ENCODE measurements at regions not wholly inside any gene's neighbourhood (a gene's known extent, or its start where the extent isn't known, plus 50 kb on each side); places are given as distances from the start of the nearest gene placed in this dataset.
"Not testable (repeated sequence)": the region's sequence is repeated elsewhere in the genome, so short reads cannot be mapped to it uniquely, and the experiment has no call there.

GRCh38 chr5:107010060-107010459, 660.7 kb downstream of the EFNA5 start:
- H3K27me3 ChIP-seq (ENCODE audit: control insufficient read depth, insufficient read depth, low read length) = no peaks in the 10 kb centered on the region
- intact Hi-C loops (cut with DNase I) = no loop called here
- FAIRE-seq = no peak

GRCh38 chr5:107005653-107006052, 665.1 kb downstream of the EFNA5 start:
- Histone ChIP-seq H3K27me3 (ENCODE audit: control insufficient read depth, insufficient read depth, low read length) (no peaks in the 10 kb centered on the region), H3K4me1 (ENCODE audit: control insufficient read depth in 2 of 3, insufficient read depth in 2 of 3, low read depth in 1 of 3, low read length in 3 of 3) (no peaks in the 10 kb centered on the region), H3K9me3 (ENCODE audit: control insufficient read depth in 2 of 3, insufficient read depth in 1 of 3, low read length in 3 of 3) (no peaks in the 10 kb centered on the region), H3K27ac (ENCODE audit: low read depth in 2 of 2, low read length in 2 of 2) (no peak overlapping the region), H3K4me3 (ENCODE audit: low read length in 3 of 3) (no peak overlapping the region), H3K36me3 (ENCODE audit: control insufficient read depth in 2 of 3, insufficient read depth in 3 of 3, low read length in 3 of 3) (no peaks in the 10 kb centered on the region), H3K9ac (ENCODE audit: low read length in 3 of 3) (no peak overlapping the region)
- TF ChIP-seq, protein P1, sequence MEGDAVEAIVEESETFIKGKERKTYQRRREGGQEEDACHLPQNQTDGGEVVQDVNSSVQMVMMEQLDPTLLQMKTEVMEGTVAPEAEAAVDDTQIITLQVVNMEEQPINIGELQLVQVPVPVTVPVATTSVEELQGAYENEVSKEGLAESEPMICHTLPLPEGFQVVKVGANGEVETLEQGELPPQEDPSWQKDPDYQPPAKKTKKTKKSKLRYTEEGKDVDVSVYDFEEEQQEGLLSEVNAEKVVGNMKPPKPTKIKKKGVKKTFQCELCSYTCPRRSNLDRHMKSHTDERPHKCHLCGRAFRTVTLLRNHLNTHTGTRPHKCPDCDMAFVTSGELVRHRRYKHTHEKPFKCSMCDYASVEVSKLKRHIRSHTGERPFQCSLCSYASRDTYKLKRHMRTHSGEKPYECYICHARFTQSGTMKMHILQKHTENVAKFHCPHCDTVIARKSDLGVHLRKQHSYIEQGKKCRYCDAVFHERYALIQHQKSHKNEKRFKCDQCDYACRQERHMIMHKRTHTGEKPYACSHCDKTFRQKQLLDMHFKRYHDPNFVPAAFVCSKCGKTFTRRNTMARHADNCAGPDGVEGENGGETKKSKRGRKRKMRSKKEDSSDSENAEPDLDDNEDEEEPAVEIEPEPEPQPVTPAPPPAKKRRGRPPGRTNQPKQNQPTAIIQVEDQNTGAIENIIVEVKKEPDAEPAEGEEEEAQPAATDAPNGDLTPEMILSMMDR (IDR thresholded peaks at IDR 0.05; ENCODE audit: borderline replicate concordance, extremely low read depth, insufficient read depth) = no peak
- DNase-seq (no peak), FAIRE-seq (no peak)
- intact Hi-C loops (cut with DNase I) = no loop called here

More at GRCh38 chr5:107010060-107010459, 660.7 kb downstream of the EFNA5 start:
- no peak overlapping the region for H3K4me3 ChIP-seq (ENCODE audit: low read length in 3 of 3)
- H3K36me3 ChIP-seq (ENCODE audit: control insufficient read depth in 2 of 3, insufficient read depth in 3 of 3, low read length in 3 of 3) = no peaks in the 10 kb centered on the region
- no peak overlapping the region for H3K9ac ChIP-seq (ENCODE audit: low read length in 3 of 3)
- TF ChIP-seq, protein P1 (IDR thresholded peaks at IDR 0.05; ENCODE audit: borderline replicate concordance, extremely low read depth, insufficient read depth) = no peak
- H3K4me1 ChIP-seq (ENCODE audit: control insufficient read depth in 2 of 3, insufficient read depth in 2 of 3, low read depth in 1 of 3, low read length in 3 of 3) = no peaks in the 10 kb centered on the region
- H3K27ac ChIP-seq (ENCODE audit: low read depth in 2 of 2, low read length in 2 of 2) = no peak overlapping the region
- no peaks in the 10 kb centered on the region for H3K9me3 ChIP-seq (ENCODE audit: control insufficient read depth in 2 of 3, insufficient read depth in 1 of 3, low read length in 3 of 3)
- no peak for DNase-seq

GRCh38 chr5:107005161-107005560, 665.6 kb downstream of the EFNA5 start:
- H3K9me3 ChIP-seq (ENCODE audit: control insufficient read depth in 2 of 3, insufficient read depth in 1 of 3, low read length in 3 of 3) = no peaks in the 10 kb centered on the region
- intact Hi-C loops (cut with DNase I) = no loop called here
- H3K27me3 ChIP-seq (ENCODE audit: control insufficient read depth, insufficient read depth, low read length) = no peaks in the 10 kb centered on the region
- H3K4me1 ChIP-seq (ENCODE audit: control insufficient read depth in 2 of 3, insufficient read depth in 2 of 3, low read depth in 1 of 3, low read length in 3 of 3) = no peaks in the 10 kb centered on the region
- FAIRE-seq = no peak
- no peak overlapping the region for H3K27ac ChIP-seq (ENCODE audit: low read depth in 2 of 2, low read length in 2 of 2)
- no peak for DNase-seq
- H3K36me3 ChIP-seq (ENCODE audit: control insufficient read depth in 2 of 3, insufficient read depth in 3 of 3, low read length in 3 of 3) = no peaks in the 10 kb centered on the region
- no peak overlapping the region for H3K9ac ChIP-seq (ENCODE audit: low read length in 3 of 3)
- no peak overlapping the region for H3K4me3 ChIP-seq (ENCODE audit: low read length in 3 of 3)
- TF ChIP-seq, protein P1 (IDR thresholded peaks at IDR 0.05; ENCODE audit: borderline replicate concordance, extremely low read depth, insufficient read depth) = no peak

- intact Hi-C loops (cut with DNase I) = no loop called here
Observed at GRCh38 chr5:107002115-107002514, 668.6 kb downstream of the EFNA5 start.

GRCh38 chr5:106999506-106999905, 671.2 kb downstream of the EFNA5 start:
- not testable (repeated sequence) for FAIRE-seq

More at GRCh38 chr5:107002115-107002514, 668.6 kb downstream of the EFNA5 start:
- no peak for DNase-seq
- H3K36me3 ChIP-seq (ENCODE audit: control insufficient read depth in 2 of 3, insufficient read depth in 3 of 3, low read length in 3 of 3) = no peaks in the 10 kb centered on the region
- H3K4me1 ChIP-seq (ENCODE audit: control insufficient read depth in 2 of 3, insufficient read depth in 2 of 3, low read depth in 1 of 3, low read length in 3 of 3) = no peaks in the 10 kb centered on the region
- H3K27ac ChIP-seq (ENCODE audit: low read depth in 2 of 2, low read length in 2 of 2) = no peak overlapping the region
- no peak overlapping the region for H3K4me3 ChIP-seq (ENCODE audit: low read length in 3 of 3)
- H3K27me3 ChIP-seq (ENCODE audit: control insufficient read depth, insufficient read depth, low read length) = no peaks in the 10 kb centered on the region
- peaks cover 0 to under 1% (median 0%) of the 10 kb centered on the region in 3 donors for H3K9me3 ChIP-seq (ENCODE audit: control insufficient read depth in 2 of 3, insufficient read depth in 1 of 3, low read length in 3 of 3)
- no peak for FAIRE-seq
- TF ChIP-seq, protein P1 (IDR thresholded peaks at IDR 0.05; ENCODE audit: borderline replicate concordance, extremely low read depth, insufficient read depth) = no peak
- H3K9ac ChIP-seq (ENCODE audit: low read length in 3 of 3) = no peak overlapping the region

More at GRCh38 chr5:106999506-106999905, 671.2 kb downstream of the EFNA5 start:
- H3K27ac ChIP-seq (ENCODE audit: low read depth in 2 of 2, low read length in 2 of 2); H3K4me1 ChIP-seq (ENCODE audit: control insufficient read depth in 2 of 3, insufficient read depth in 2 of 3, low read depth in 1 of 3, low read length in 3 of 3); H3K36me3 ChIP-seq (ENCODE audit: control insufficient read depth in 2 of 3, insufficient read depth in 3 of 3, low read length in 3 of 3); DNase-seq; H3K27me3 ChIP-seq (ENCODE audit: control insufficient read depth, insufficient read depth, low read length); H3K9ac ChIP-seq (ENCODE audit: low read length in 3 of 3); H3K4me3 ChIP-seq (ENCODE audit: low read length in 3 of 3); intact Hi-C loops (cut with DNase I); H3K9me3 ChIP-seq (ENCODE audit: control insufficient read depth in 2 of 3, insufficient read depth in 1 of 3, low read length in 3 of 3): not testable (repeated sequence)
